Epithelial cell of proximal tubule (primary cell): ENCODE measurements at regions not wholly inside any gene's neighbourhood (a gene's known extent, or its start where the extent isn't known, plus 50 kb on each side); places are given as distances from the start of the nearest gene placed in this dataset.

Experiments used
- DNase-seq: peaks from one replicate; pipeline ENCODE4 v3.0.0-alpha.2; 2011; ENCODE audit warnings: low read depth
- H3K4me3 ChIP-seq: 2 replicates; pipeline ENCODE4 v1.5.1; 2011; ENCODE audit warnings: low read depth, mild to moderate bottlenecking, low read length
- CTCF ChIP-seq: conservative IDR thresholded peaks from 2 replicates; pipeline ENCODE4 v1.5.1; 2012; ENCODE audit warnings: low read depth, mild to moderate bottlenecking, low read length

DNA sequence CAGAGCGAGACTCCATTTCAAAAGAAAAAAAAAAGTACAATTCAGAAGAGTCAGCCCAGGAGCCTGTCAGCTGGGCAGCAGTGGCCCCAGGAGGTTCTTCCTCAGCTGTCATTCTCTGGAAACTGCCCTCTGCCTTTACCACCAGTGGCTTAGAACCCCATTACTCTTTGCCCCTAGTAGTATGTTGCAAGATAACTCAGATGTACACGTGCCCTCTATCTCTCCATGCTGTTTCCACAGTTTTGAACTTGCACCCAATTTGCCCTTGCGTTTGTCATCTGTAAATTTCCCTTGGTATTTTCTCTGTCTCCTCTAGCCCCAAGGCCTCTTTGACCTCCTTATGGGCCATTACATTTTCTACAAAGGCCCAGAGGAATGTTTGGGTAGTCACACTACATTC is 56.7 kb upstream of the PRKAR2B start:
- no peak for TF ChIP-seq CTCF
- no peak overlapping the region for H3K4me3 ChIP-seq
- no peak for DNase-seq

DNA sequence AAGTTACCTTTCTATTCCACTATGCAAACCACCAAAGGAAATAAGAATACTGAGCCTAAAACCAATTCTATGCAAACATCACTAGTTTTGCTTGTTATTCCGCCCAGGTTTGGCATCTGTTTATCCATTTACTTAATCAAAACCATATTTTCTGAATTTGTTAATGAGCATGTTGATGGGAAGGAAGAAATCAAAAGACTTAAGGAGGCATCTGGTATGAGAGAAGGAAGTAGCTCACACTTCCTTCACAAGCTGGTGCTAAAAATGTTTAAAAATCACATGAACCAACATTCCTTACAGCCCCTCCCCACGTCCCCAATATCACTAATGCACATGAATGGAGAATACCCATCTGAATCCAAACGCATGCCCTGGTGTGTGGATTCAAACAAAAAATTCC is 52.0 kb upstream of the PRKAR2B start:
- DNase-seq = no peak
- TF ChIP-seq CTCF = no peak
- H3K4me3 ChIP-seq = no peak overlapping the region
